ENCODE measurements at regions not wholly inside any gene's neighbourhood (a gene's known extent, or its start where the extent isn't known, plus 50 kb on each side); places are given as distances from the start of the nearest gene placed in this dataset.

DNA sequence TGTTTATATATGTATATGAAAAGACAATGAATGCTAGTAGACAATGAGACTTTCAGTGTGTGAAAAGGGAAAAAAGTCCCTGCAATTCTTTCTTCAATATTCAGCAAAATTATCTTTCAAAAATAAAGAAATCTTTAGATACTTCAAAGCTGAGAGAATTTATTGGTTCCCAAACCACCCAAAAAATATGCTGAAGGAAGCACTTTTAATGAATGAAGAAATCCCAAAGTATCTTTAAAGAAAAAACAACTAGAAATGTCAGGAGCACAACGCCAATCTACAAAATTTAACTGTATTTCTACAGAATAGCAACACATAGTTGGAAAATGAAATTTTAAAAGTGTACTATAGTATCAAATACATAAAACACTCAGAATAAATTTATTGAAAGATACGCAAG is 142.3 kb upstream of the CHRM3 start:
- TF ChIP-seq, protein P1, sequence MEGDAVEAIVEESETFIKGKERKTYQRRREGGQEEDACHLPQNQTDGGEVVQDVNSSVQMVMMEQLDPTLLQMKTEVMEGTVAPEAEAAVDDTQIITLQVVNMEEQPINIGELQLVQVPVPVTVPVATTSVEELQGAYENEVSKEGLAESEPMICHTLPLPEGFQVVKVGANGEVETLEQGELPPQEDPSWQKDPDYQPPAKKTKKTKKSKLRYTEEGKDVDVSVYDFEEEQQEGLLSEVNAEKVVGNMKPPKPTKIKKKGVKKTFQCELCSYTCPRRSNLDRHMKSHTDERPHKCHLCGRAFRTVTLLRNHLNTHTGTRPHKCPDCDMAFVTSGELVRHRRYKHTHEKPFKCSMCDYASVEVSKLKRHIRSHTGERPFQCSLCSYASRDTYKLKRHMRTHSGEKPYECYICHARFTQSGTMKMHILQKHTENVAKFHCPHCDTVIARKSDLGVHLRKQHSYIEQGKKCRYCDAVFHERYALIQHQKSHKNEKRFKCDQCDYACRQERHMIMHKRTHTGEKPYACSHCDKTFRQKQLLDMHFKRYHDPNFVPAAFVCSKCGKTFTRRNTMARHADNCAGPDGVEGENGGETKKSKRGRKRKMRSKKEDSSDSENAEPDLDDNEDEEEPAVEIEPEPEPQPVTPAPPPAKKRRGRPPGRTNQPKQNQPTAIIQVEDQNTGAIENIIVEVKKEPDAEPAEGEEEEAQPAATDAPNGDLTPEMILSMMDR (IDR thresholded peaks at IDR 0.05; ENCODE audit: insufficient read depth, low read depth, low read length), result no peak
- no peak for TF ChIP-seq EZH2 (IDR thresholded peaks at IDR 0.05; ENCODE audit: insufficient read depth, low read length)

Data from astrocyte (in vitro differentiated cells and primary cell).